ENCODE measurements at regions not wholly inside any gene's neighbourhood (a gene's known extent, or its start where the extent isn't known, plus 50 kb on each side); places are given as distances from the start of the nearest gene placed in this dataset.
"Not testable (repeated sequence)": the region's sequence is repeated elsewhere in the genome, so short reads cannot be mapped to it uniquely, and the experiment has no call there.

GRCh38 chr4:56142088-56142487 is 193.3 kb downstream of the CEP135 start:
- no peak for DNase-seq (ENCODE audit: low read depth)

- DNase-seq (ENCODE audit: low read depth), result no peak
These were observed 190.6 kb downstream of the CEP135 start for GRCh38 chr4:56139241-56139827.

- peak; percentile 17 for DNase-seq (ENCODE audit: low read depth)
These were observed 186.1 kb downstream of the CEP135 start for GRCh38 chr4:56134834-56135233.

- DNase-seq (ENCODE audit: low read depth), result peak; percentile 92
These were observed 185.5 kb downstream of the CEP135 start for GRCh38 chr4:56134266-56134665.

GRCh38 chr4:56132835-56133234 is 184.1 kb downstream of the CEP135 start:
- DNase-seq (ENCODE audit: low read depth), result no peak

- not testable (repeated sequence) for DNase-seq (ENCODE audit: low read depth)
These were observed 183.4 kb downstream of the CEP135 start for GRCh38 chr4:56132188-56132587.

GRCh38 chr4:56130606-56131155 is 181.9 kb downstream of the CEP135 start:
- DNase-seq (ENCODE audit: low read depth), result no peak

- no peak for DNase-seq (ENCODE audit: low read depth)
These were observed 180.7 kb downstream of the CEP135 start for GRCh38 chr4:56129431-56129861.

GRCh38 chr4:56128213-56128612 is 179.5 kb downstream of the CEP135 start:
- DNase-seq (ENCODE audit: low read depth), result peak; percentile 20

- DNase-seq (ENCODE audit: low read depth), result no peak
These were observed 179.0 kb downstream of the CEP135 start for GRCh38 chr4:56127716-56128115.

GRCh38 chr4:56123547-56123946 is 174.8 kb downstream of the CEP135 start:
- DNase-seq (ENCODE audit: low read depth), result no peak

GRCh38 chr4:56123051-56123450 is 174.3 kb downstream of the CEP135 start:
- DNase-seq (ENCODE audit: low read depth), result no peak

- DNase-seq (ENCODE audit: low read depth), result no peak
These were observed 170.1 kb downstream of the CEP135 start for GRCh38 chr4:56118845-56119244.

GRCh38 chr4:56118055-56118454 is 169.3 kb downstream of the CEP135 start:
- no peak for DNase-seq (ENCODE audit: low read depth)

- no peak for DNase-seq (ENCODE audit: low read depth)
These were observed 167.2 kb downstream of the CEP135 start for GRCh38 chr4:56115898-56116297.

- DNase-seq (ENCODE audit: low read depth), result no peak
These were observed 163.6 kb downstream of the CEP135 start for GRCh38 chr4:56112377-56112776.

- DNase-seq (ENCODE audit: low read depth), result no peak
These were observed 157.7 kb downstream of the CEP135 start for GRCh38 chr4:56106180-56107147.

GRCh38 chr4:56104188-56104587 is 155.4 kb downstream of the CEP135 start:
- no peak for DNase-seq (ENCODE audit: low read depth)

GRCh38 chr4:56102601-56103000 is 153.9 kb downstream of the CEP135 start:
- DNase-seq (ENCODE audit: low read depth), result no peak

- no peak for DNase-seq (ENCODE audit: low read depth)
These were observed 150.6 kb downstream of the CEP135 start for GRCh38 chr4:56099378-56099786.

- no peak for DNase-seq (ENCODE audit: low read depth)
These were observed 144.8 kb downstream of the CEP135 start for GRCh38 chr4:56093576-56093975.

GRCh38 chr4:56092540-56092939 is 143.8 kb downstream of the CEP135 start:
- DNase-seq (ENCODE audit: low read depth), result no peak

- no peak for DNase-seq (ENCODE audit: low read depth)
These were observed 137.8 kb downstream of the CEP135 start for GRCh38 chr4:56086561-56086960.

Data from non-pigmented ciliary epithelial cell (primary cell).